ENCODE measurements at regions not wholly inside any gene's neighbourhood (a gene's known extent, or its start where the extent isn't known, plus 50 kb on each side); places are given as distances from the start of the nearest gene placed in this dataset.

DNA sequence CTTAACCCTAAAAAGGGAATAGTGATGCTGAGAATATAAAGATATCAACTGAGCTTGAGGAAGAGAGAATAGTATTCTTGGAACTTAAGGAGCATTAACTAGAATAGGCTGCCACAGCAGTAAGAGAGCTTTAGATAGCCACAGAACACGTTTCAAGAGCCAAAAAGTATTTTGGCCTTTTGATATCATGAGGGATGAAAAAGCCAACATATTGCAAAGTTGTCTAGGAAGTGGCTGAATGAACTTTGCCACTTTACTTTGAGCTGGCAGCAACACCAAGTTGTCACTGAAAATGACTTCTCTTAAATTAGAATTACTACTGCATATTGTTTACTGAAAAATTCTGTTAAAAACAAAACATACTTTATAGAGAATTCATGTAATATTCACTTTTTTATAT lies 1476.2 kb downstream of the MRPL39 start:
- Histone ChIP-seq H2AFZ (ENCODE audit: low read depth) (no peak overlapping the region), H3K27ac (no peak overlapping the region), H3K27me3 (ENCODE audit: insufficient read depth, low read depth) (no peaks in the 10 kb centered on the region), H3K36me3 (ENCODE audit: insufficient read depth) (no peaks in the 10 kb centered on the region), H3K4me1 (ENCODE audit: low read depth, poor library complexity, severe bottlenecking) (no peaks in the 10 kb centered on the region), H4K20me1 (ENCODE audit: insufficient read depth) (no peaks in the 10 kb centered on the region), H3K4me2 (no peak overlapping the region), H3K4me3 (IDR thresholded peaks at IDR 0.05; ENCODE audit: insufficient read depth, low read depth, low read length) (no peak overlapping the region), H3K79me2 (ENCODE audit: insufficient read depth, low read depth) (no peaks in the 10 kb centered on the region), H3K9ac (no peak overlapping the region)
- TF ChIP-seq, protein P1, sequence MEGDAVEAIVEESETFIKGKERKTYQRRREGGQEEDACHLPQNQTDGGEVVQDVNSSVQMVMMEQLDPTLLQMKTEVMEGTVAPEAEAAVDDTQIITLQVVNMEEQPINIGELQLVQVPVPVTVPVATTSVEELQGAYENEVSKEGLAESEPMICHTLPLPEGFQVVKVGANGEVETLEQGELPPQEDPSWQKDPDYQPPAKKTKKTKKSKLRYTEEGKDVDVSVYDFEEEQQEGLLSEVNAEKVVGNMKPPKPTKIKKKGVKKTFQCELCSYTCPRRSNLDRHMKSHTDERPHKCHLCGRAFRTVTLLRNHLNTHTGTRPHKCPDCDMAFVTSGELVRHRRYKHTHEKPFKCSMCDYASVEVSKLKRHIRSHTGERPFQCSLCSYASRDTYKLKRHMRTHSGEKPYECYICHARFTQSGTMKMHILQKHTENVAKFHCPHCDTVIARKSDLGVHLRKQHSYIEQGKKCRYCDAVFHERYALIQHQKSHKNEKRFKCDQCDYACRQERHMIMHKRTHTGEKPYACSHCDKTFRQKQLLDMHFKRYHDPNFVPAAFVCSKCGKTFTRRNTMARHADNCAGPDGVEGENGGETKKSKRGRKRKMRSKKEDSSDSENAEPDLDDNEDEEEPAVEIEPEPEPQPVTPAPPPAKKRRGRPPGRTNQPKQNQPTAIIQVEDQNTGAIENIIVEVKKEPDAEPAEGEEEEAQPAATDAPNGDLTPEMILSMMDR (conservative IDR thresholded peaks at IDR 0.05; ENCODE audit: low read depth, low read length): no peak

DNA sequence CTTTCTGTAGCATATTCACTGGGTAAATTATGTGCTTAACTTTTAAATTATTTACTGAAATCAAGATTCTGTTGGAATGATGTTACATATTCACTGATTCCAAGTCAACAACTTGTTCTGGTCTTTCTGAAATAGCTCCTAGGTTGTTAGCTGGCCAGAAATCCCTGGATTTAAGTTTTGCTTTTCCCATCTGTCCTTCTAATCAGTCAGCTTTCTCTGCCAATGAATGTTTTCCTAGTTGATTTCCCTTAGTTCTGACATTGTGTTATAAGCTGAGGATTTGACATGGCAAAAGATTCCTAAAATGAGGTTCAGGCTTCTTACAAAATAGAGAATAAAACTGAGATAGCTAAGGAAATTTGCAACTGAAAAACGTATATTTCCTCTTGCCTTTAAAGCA lies 1479.6 kb downstream of the MRPL39 start:
- no peaks in the 10 kb centered on the region for H3K79me2 ChIP-seq (ENCODE audit: insufficient read depth, low read depth)
- H3K27me3 ChIP-seq (ENCODE audit: insufficient read depth, low read depth): no peaks in the 10 kb centered on the region
- no peak overlapping the region for H3K9ac ChIP-seq
- no peaks in the 10 kb centered on the region for H3K36me3 ChIP-seq (ENCODE audit: insufficient read depth)
- TF ChIP-seq, protein P1 (conservative IDR thresholded peaks at IDR 0.05; ENCODE audit: low read depth, low read length): no peak
- no peaks in the 10 kb centered on the region for H4K20me1 ChIP-seq (ENCODE audit: insufficient read depth)
- no peak overlapping the region for H3K4me3 ChIP-seq (IDR thresholded peaks at IDR 0.05; ENCODE audit: insufficient read depth, low read depth, low read length)
- no peaks in the 10 kb centered on the region for H3K4me1 ChIP-seq (ENCODE audit: low read depth, poor library complexity, severe bottlenecking)
- no peak overlapping the region for H3K4me2 ChIP-seq
- no peak overlapping the region for H2AFZ ChIP-seq (ENCODE audit: low read depth)
- H3K27ac ChIP-seq: no peak overlapping the region

- Histone ChIP-seq H3K4me3 (IDR thresholded peaks at IDR 0.05; ENCODE audit: insufficient read depth, low read depth, low read length) (no peak overlapping the region), H3K27ac (no peak overlapping the region), H3K9ac (no peak overlapping the region), H3K27me3 (ENCODE audit: insufficient read depth, low read depth) (no peaks in the 10 kb centered on the region), H3K4me1 (ENCODE audit: low read depth, poor library complexity, severe bottlenecking) (no peaks in the 10 kb centered on the region), H3K79me2 (ENCODE audit: insufficient read depth, low read depth) (no peaks in the 10 kb centered on the region), H4K20me1 (ENCODE audit: insufficient read depth) (no peaks in the 10 kb centered on the region), H3K4me2 (no peak overlapping the region), H2AFZ (ENCODE audit: low read depth) (no peak overlapping the region), H3K36me3 (ENCODE audit: insufficient read depth) (no peaks in the 10 kb centered on the region)
- TF ChIP-seq, protein P1 (conservative IDR thresholded peaks at IDR 0.05; ENCODE audit: low read depth, low read length): no peak
Observed at GRCh38 chr21:24123785-24124184, 1483.5 kb downstream of the MRPL39 start.

GRCh38 chr21:24118738-24119459 lies 1488.4 kb downstream of the MRPL39 start:
- H3K27ac ChIP-seq: no peak overlapping the region
- TF ChIP-seq, protein P1 (conservative IDR thresholded peaks at IDR 0.05; ENCODE audit: low read depth, low read length): no peak
- H4K20me1 ChIP-seq (ENCODE audit: insufficient read depth): no peaks in the 10 kb centered on the region
- no peaks in the 10 kb centered on the region for H3K27me3 ChIP-seq (ENCODE audit: insufficient read depth, low read depth)
- no peak overlapping the region for H3K4me2 ChIP-seq
- H3K79me2 ChIP-seq (ENCODE audit: insufficient read depth, low read depth): no peaks in the 10 kb centered on the region
- no peaks in the 10 kb centered on the region for H3K4me1 ChIP-seq (ENCODE audit: low read depth, poor library complexity, severe bottlenecking)
- H3K36me3 ChIP-seq (ENCODE audit: insufficient read depth): no peaks in the 10 kb centered on the region
- H3K4me3 ChIP-seq (IDR thresholded peaks at IDR 0.05; ENCODE audit: insufficient read depth, low read depth, low read length): no peak overlapping the region
- H3K9ac ChIP-seq: no peak overlapping the region
- no peak overlapping the region for H2AFZ ChIP-seq (ENCODE audit: low read depth)
